ENCODE measurements at regions not wholly inside any gene's neighbourhood (a gene's known extent, or its start where the extent isn't known, plus 50 kb on each side); places are given as distances from the start of the nearest gene placed in this dataset.

DNA sequence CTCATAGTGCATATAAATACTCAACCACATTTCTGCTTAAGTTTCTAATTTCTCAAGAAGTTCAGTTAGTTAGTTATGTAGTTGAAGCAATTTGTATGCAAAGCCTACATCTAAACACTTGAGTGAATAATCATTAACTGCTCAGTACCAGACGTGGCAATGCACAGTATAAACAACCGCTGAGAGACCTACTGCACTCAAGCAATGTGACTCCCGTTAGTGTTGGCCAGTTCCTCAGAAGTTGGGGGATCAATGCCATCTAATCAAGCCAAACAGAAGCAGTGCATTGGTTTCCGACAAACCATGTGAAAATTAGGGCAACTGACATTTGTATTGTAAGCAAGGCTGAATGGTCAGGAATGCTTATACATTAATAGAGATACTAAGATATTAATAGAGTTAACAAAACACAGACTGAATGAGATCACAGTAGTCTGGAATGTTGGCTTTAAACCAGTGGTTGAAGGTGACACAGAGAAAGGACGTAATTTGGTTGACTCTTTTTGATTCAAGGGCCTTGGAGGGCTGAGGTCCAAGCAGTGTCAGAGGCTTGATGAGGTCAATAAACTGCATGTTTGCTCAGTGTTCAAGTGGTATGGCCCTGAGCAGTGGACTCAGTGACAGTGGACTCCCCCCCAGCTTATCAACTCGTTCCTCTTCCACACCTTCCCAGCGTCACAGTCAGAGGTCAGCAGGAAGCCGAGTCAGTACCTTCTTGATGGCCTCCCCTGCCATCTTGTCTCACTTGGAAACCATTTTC is 255.5 kb downstream of the CTH start:
- TF ChIP-seq CHD4 (IDR thresholded peaks at IDR 0.05; ENCODE audit: insufficient read depth, insufficient replicate concordance, low read depth, low read length, poor library complexity, severe bottlenecking) (no peak), POLR2AphosphoS5 (IDR thresholded peaks at IDR 0.05; ENCODE audit: control insufficient read depth, insufficient read depth, low read depth, low read length) (no peak)

Data from K562 (cell line).